ENCODE measurements at regions not wholly inside any gene's neighbourhood (a gene's known extent, or its start where the extent isn't known, plus 50 kb on each side); places are given as distances from the start of the nearest gene placed in this dataset.
A peak's percentile ranks its signal among the peaks of the same experiment; 100 is the strongest.
"Not testable (repeated sequence)": the region's sequence is repeated elsewhere in the genome, so short reads cannot be mapped to it uniquely, and the experiment has no call there.

DNA sequence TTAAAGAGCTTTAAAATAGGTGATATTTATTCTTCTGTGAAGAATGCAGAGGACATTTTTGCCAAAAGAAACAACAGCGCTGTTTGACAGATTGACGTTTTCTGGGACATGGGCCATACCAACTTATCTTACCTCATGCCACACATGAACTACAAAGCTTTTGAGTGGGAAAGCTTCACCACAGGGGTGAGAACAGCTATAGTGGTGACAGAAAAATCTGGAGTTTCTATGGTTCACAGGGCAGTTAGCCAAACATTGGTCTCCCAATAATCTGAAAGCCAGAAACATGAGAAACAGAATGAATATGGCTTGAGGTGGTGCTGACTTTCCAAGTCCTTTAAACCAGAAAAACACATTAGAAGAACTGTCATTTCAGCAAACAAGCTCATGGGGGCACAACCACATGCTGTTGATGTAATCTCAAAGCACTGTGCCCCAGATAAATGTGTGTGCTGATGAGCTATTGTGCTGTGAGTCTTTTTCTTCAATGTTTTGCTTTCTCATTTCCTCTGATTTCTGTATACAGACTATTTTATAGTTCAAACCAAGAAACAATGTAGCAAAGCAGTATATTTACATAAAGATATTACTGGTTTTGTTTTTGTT is 905.4 kb downstream of the SLC16A7 start:
- peak; percentile 5 for DNase-seq (ENCODE audit: low spot score)

DNA sequence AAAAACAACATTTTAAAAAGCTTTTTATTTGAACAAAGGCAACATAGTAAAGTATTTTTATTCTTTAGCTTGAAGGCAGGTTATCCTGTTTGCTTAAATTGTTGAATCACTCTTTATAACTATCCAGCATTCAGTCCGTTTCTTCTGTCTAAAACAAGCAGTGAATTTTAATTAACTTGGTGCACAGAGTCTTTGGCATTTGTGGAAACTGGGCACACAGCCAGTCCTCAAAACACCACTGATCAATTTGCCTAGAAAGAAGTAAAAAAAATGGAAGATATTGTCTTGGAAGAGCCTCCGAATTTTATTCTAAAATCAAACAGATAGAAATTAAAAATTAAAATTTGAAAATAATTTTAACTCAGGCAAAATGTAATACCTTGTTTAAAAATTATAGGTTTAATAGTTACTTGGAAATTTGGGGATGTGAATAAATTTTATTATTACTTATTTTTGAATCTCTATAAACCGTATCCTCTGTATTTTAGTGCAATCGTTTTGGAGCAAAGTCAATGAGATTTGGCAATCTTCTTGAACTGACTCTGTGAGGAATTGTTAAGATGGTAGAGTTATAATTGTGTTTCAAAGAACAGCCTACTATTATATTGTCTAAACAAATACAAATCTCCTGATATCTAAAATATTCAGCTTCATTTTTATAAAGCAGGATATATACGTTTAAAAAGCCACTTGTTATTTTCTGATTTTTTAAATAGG is 927.0 kb downstream of the SLC16A7 start:
- DNase-seq (ENCODE audit: low spot score): peak; percentile 66

DNA sequence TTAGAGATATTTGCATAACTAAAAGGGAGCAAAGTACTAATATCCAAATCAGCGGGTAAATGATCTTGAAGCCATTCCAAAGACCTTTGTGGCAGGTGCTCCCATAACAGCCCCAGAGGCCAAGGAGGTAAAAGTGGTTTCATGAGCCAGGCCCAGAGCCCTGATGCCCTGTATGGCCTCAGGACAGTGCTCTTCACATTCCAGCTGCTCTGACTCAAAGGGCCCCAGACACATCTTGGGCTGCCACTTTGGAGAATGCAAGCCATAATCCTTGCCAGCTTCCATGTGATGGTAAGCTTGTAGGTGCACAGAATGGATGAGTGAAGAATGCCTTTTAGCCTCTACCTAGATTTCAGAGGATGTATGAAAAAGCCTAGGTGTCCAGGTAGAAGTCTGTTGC is 933.4 kb downstream of the SLC16A7 start:
- DNase-seq (ENCODE audit: low spot score): no peak

DNA sequence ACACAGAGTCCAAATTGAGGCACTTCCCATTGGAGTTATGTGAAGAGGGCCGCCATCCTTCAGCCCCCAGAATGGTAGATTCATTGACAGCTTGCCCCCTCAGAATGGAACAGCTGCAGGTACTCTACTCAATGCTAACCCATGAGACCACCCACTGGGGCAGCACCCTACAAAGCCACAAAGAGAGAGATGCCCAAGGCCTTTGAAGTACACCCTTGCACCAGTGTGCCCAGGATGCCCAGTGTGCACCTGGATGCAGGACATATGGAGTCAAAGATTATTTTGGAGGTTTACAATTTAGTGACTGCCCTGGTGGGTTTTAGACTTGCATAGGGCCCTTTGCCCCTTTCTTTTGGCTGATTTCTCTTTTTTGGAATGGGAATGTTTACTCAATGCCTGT is 933.9 kb downstream of the SLC16A7 start:
- DNase-seq (ENCODE audit: low spot score): no peak

DNA sequence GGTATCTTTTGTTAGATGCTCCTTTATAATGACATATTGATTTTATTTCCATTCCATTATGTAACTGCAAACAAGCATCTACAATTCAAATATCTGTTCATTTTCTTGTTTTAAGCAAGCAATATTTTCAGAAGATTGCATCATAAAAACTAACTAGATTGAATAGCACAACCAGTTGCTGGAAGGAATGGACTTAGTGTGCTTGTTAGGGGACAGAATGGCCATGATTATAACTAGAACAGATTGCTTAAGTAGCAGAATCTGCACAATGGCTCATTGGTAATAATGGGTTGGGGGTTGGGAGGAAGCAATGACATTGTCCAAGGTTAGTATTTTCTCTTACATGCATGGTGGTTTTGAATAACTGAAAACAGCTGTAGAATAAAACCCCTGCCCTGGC is 939.5 kb downstream of the SLC16A7 start:
- no peak for DNase-seq (ENCODE audit: low spot score)

DNA sequence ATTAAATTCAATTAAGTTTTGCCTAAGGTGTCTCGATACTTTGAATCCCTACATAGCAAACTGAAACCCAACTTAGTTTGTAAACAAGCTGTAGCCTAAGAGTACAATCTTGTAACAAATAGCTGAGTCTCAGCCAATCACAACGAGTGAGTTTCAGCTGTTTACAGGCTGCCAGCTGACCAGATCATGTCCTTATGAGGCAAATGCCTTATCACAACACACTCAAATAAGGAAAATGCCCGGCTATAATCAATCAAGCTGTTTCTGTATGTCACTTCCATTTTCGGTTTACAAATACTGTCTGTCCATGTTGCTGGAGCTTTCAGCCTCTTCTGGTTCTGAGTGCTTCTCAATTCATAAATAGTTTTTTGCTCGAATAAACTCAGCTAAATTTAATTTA is 943.8 kb downstream of the SLC16A7 start:
- peak; percentile 1 for DNase-seq (ENCODE audit: low spot score)

DNA sequence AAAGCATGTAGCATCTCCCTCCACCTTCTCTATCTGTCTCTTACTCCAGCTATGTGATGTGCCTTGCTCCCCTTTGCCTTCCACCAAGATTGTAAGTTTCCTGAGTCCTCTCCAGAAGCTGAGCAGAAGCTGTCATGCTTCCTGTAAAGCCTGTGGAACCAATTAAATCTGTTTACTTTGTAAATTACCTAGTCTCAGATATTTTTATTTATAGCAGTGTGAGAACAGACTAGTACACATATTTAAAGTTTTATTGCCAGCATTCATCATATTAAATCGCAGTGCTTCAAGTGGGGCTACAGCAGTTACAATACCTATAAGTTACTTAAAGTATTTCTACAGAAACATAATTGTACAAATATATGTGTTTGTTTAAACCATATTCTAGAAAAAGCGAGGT is 973.1 kb downstream of the SLC16A7 start:
- no peak for DNase-seq (ENCODE audit: low spot score)

DNA sequence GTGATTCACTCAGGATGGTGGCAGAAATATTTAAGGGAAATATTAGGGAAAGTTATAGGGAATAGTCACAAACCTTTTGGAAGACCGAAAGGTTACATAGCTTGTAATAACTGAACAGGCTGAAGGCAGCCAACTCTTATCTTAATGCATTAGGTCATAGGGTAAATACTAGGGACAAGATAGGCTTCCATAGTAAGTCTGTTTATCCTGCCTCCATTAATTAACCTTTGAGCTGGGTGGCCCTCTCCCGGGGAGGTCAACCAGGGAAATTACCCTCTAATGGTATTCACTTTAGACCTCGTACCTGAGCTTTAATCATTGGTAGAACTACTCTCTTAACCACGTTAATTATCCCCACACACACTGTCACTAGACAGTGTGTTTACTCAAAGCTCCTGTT is 981.8 kb downstream of the SLC16A7 start:
- DNase-seq (ENCODE audit: low spot score): no peak

DNA sequence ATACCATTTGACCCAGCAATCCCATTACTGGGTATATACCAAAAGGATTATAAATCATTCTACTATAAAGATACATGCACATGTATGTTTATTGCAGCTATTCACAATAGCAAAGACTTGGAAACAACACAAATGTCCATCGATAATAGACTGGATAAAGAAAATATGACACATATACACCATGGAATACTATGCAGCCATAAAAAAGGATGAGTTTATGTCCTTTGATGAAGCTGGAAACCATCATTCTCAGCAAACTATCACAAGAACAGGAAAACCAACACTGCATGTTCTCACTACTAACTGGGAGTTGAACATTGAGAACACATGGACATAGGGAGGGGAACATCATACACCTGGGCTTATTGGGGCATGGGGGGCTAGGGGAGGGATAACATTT is 991.8 kb downstream of the SLC16A7 start:
- not testable (repeated sequence) for DNase-seq (ENCODE audit: low spot score)

DNA sequence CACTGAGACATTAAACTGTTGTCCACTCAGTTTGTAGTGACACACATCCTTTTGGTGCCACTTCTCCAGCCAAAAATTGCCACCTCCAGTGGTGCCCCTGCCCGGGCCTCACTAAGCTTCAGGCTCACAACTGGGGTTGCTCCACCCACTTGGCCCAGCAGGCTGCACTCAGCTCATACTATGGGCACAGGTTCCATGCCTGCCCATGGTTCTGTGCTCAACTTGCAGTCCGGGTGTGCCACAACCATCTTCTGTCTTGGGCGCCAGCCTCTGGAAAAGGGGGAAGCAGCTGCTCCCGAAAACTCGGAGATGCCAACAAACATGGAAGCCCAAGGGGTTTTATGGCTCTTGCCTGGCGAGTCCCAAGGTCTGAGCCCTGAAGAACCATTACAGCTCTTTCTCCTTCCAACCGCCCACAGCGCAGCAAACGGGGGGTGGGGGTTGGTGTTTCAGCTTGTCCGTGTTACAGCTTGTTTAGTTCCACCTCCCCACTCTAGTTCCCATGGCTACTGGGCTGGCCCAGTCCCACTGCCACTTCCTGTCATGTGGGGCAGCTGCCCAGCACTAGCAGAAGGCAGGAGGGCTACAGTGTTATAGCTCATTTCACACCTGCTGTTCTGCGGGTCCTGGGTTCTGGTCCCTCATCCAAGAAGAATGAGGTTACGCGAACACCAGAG is 998.3 kb downstream of the SLC16A7 start:
- no peak for DNase-seq (ENCODE audit: low spot score)

DNA sequence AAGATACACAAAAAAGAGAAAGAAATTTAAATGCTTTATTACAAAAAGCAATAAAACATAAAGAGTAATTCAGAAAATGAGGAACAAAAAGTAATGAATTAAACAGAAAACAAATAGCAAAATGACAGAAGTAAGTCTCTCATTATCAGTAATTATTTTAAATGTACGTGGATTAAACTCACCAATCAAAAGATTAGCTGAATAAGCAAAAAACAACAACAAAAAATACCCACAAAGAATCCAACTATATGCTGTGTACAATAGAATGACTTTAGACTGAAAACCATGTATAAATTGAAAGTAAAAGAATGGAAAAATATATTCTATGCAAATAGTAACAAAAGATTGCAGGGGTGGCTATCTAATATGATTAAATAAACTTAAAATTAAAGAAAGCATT is 1006.8 kb downstream of the SLC16A7 start:
- DNase-seq (ENCODE audit: low spot score): no peak

DNA sequence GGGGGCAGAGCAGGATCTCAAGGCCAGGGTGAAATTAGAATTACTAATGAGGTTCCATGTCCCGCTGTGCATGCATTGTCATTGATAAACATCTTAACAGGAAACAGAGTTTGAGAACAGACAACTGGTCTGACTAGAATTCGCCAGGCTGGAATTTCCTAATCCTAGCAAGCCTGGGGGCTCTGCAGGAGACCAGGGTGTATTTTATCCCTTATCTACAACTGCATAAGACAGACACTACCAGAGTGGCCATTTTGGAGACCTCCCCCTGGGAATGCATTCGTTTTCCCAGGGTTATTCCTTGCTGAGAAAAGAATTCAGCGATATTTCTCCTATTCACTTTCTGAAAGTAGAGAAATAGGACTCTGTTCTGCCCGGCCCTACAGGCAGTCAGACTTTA is 1007.6 kb downstream of the SLC16A7 start:
- not testable (repeated sequence) for DNase-seq (ENCODE audit: low spot score)

DNA sequence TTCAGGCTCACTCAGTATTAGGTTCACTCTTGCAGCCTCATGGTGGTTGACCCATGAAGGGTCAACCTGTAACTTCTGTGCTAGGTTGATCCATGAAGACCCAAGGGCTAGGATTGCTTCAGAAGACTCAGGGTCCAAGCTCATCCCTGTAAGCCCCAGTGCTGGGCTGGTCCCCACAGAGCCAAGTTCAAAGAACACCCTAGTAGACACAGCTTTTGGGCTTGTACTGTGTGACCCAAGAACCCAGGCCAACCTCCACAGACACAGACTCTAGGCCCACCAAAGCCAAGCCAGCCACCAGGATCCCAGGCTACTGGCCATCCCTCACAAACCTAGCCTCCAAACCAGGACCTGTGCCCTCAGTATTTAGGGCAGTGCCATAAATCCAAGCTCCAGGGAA is 1020.6 kb downstream of the SLC16A7 start:
- no peak for DNase-seq (ENCODE audit: low spot score)

DNA sequence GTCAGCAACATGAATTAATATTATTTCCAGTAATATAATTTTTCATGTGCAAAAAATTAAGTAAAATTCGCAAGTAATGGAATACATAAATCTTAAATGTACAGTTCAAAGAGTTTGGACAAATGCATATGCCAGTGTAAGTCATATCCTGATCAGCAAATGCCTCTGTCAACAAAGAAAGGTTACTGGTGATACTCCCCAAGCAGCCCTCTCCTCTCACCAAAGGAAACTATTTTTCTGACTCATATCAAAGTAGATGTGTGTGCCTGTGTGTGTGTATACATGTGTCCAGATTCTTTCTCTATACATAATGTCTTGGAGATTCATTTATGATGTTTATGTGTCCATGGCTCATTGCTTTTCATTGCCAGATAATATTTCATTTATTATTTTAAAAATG is 1035.0 kb downstream of the SLC16A7 start:
- no peak for DNase-seq (ENCODE audit: low spot score)

DNA sequence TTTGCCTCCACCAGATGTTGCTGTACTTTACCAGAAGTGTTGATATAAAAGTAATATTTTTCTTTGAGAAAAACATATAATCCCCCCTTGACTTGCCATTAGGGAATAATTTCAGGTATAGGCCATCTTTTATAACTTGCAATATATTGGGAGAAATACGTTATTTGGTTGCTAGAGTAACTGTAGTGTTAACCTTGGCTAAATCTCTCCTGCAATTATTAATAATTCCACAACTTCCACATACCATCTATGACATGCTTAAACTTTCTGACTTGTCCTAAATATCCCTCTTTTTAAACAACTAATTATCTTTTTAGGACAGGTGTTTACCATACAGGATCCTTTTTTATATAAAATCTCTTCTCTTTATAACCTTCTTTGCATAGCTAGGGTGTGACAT is 1048.2 kb downstream of the SLC16A7 start:
- no peak for DNase-seq (ENCODE audit: low spot score)

DNA sequence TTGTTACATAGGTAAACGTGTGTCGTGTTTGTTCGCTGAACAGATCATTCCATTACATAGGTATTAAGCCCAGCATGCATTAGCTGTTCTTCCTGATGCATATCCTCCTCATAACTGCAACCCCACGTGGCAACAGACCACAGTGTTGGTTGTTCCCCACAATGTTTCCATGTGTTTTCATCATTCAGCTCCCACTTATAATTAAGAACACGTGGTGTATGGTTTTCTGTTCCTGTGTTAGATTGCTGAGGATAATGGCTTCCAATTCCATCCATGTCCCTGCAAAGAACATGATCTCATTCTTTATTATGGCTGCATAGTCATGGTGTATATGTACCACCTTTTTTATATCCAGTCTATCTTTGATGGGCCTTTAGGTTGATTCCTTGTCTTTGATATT is 1071.1 kb downstream of the SLC16A7 start:
- no peak for DNase-seq (ENCODE audit: low spot score)

DNA sequence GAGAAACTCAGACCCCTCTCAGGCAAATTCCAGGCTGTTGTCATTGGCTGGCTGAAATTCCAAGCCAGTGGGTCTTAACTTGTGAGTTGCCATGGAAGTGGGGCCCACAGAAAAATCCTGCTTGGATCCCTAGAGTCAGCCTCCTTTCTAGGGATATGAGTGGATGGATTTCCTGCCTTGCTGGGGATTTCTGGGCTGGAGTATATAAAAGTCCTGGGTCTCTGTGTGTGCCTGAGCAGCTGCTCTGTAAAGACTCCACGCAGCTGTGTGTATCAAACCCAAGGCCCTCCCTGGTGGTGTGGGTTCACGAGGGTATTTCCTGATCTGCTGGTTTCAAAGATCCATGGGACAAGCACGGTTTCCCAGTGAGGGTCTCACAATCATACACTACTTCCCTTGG is 1077.1 kb downstream of the SLC16A7 start:
- DNase-seq (ENCODE audit: low spot score): no peak

DNA sequence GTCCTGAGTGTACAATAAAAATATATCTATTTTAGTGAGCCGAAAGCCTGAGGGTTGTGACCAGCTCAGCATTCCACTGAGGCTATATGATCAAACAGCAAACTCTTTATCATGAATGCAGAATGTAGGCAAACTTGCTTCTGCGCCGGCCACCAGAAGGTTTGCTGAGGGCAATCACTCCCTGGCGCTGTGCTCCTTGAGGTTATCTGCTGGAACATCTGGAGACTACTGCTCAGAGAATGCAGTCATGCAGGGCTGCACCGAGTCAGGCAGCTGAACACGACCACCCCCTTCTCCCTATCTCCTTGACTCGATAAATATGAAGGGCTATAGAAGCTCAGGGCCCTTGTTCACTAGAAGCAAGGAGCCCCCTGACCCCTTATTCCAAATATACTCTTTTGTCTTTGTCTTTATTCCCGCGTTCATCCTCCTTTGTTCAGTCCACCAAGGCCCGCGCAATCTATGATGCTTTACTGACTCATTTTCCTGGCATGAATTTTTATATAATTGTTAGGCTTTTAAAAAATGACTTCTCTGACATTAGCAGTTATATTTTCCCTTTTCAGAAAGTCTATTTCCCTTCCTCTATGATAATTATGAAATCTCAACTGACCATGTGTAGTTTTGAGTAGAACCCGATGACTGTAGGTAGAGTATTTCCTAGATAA is 1089.3 kb downstream of the SLC16A7 start:
- no peak for DNase-seq (ENCODE audit: low spot score)

DNA sequence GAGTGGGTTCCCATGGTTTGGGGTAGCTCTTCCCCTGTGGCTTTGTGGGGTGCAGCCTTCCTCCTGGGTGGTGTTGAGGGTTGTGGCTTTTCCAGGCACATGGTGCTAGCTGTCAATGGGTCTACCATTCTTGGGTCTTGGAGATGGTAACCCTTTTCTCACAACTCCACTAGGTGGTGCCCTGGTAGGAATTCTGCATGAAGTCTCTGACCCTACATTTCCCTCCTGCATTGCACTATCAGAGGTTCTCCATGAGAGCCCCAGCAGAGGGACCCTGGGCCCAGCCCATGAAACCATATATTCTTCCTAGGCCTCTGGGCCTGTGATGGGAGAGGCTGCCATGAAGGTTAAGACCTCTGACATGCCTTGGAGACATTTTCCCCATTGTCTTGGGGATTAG is 1093.3 kb downstream of the SLC16A7 start:
- no peak for DNase-seq (ENCODE audit: low spot score)

DNA sequence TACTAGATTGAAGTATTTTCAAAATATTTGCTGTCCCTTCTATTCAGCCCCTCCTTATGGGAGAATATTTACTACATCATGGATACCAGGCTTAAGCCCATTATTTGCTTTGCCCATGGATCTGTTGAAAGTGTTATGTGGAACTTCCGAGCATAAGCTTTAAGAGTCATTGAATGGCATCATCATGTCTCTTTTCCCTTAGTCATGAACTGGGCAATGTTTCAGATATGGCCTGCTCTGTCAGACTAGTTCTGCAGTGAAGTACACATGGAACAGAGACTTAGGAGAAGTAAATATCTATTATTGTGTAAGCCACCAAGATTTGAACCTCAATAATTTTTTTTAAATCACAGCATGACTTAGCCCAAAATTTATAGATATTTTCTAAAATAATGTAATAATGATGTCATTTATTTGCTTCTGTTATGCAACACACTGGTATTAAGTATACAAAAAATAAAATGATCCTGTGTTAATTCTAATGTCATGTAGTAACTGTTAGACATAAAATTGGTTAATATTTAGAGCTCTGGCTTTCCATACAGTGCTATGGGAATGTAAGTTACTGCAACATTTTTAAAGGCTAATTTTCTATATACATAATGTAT is 1097.3 kb downstream of the SLC16A7 start:
- DNase-seq (ENCODE audit: low spot score): no peak

DNA sequence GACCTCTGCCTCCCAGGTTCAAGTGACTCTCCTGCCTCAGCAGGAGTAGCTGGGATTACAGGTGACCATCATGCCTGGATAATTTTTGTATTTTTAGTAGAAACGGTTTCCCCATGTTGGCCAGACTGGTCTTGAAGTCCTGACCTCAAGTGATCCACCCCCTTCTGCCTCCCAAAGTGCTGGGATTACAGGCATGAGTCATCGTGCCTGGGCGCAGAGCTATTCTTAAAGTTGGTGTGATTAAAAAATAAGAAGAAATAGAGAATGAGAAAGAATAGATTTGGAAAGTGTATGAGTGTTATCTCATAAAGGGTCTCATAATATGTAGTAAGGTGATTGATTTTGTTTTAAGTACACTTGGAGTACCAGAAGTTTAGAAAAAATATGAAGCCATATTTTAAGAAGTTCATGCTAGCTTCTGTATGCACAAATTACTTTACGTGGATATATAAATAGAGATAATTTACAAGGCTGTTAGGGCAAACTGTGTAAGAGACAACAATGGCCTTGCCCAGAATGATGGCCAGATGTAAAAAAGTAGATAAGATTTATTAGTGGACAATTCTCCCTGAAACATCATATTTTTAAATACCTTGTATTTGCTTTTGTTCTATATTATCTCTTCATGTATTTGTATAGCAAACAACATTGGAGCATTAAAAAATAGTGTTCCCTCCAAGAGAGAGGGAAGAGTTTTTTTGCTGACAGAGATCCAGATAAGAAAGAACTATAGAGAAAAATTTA is 1108.5 kb downstream of the SLC16A7 start:
- no peak for DNase-seq (ENCODE audit: low spot score)

DNA sequence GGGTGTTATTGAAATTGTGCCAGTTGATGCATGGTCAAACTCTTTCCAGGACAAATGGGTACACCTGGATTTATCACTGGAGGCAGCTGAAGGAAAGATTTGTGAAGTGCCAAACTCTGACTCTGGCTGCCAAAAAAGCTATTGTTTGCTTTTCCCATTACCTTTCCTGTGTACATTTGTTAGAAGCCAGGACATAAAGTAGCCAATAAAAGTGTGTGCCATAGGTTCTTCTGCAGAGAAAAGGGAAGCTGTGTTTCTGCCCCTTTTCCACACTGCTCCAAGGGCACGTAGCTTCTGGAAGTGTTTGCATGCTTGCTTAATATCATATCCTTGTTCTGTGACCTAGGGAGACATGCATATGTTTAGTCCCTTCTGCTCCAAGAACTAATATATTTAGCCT is 1114.4 kb downstream of the SLC16A7 start:
- no peak for DNase-seq (ENCODE audit: low spot score)

All from globus pallidus (tissue), 1 donor.